Panc1 (cell line): ENCODE measurements at regions not wholly inside any gene's neighbourhood (a gene's known extent, or its start where the extent isn't known, plus 50 kb on each side); places are given as distances from the start of the nearest gene placed in this dataset.

ENCODE experiments used
- CTCF ChIP-seq: fragments of 450-650 bp; IDR thresholded peaks from 2 replicates; pipeline ENCODE4 v1.5.1; 2017; ENCODE audit warnings: mild to moderate bottlenecking
- POLR2AphosphoS5 ChIP-seq: IDR thresholded peaks from 2 replicates; pipeline ENCODE4 v1.6.1; 2012; ENCODE audit warnings: mild to moderate bottlenecking, low read depth, low read length, moderate library complexity
- REST ChIP-seq, 2 experiments: IDR thresholded peaks; 2 replicates each; pipeline ENCODE4 v1.6.1; 2011 to 2012; ENCODE audit warnings: low read depth in 2 of 2, control low read depth in 1 of 2, low read length in 1 of 2, mild to moderate bottlenecking in 1 of 2, moderate library complexity in 1 of 2; ENCODE audit not compliant: insufficient read depth in 1 of 2

DNA sequence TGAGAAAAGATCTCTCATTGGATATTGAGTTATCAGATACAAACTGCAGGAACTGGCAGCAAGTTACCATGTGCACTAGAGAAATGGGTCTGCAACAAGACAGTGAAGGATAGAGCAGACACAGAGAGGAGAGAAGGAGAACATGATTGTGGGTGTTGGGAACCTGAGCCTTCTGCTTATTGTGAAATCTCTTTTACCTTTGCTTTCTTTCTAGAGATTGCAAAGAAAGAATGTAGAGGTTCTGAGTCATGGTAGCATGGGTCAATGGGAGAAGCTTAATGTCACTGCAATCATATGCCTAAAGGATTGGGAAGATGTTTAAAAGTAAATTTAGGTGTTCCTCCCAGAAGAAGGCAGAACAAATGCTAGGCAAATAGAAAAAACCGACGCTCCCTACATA is 821.4 kb downstream of the CCSER2 start:
- TF ChIP-seq CTCF (no peak), POLR2AphosphoS5 (no peak), REST (IDR thresholded peaks at IDR 0.05; ENCODE audit: insufficient read depth in 1 of 2, low read depth in 2 of 2, low read length in 1 of 2) (no peak)
